ENCODE measurements at regions not wholly inside any gene's neighbourhood (a gene's known extent, or its start where the extent isn't known, plus 50 kb on each side); places are given as distances from the start of the nearest gene placed in this dataset.

- Histone ChIP-seq H3K9me3 (replicated peaks; ENCODE audit: low read length) (peaks cover 4% of the 10 kb centered on the region), H3K4me3 (ENCODE audit: low read length) (no peak overlapping the region)
These were observed 172.9 kb upstream of the ZFHX3 start for GRCh38 chr16:73220836-73221235.

GRCh38 chr16:73219176-73219575 lies 171.2 kb upstream of the ZFHX3 start:
- peaks cover 23% of the 10 kb centered on the region for H3K4me1 ChIP-seq (ENCODE audit: control insufficient read depth, insufficient read depth, low read length)
- H3K9ac ChIP-seq (ENCODE audit: low read depth, low read length), result no peak overlapping the region
- H3K27me3 ChIP-seq (ENCODE audit: control insufficient read depth, insufficient read depth, low read length), result no peaks in the 10 kb centered on the region
- H3K9me3 ChIP-seq (replicated peaks; ENCODE audit: low read length), result peaks cover 4% of the 10 kb centered on the region
- H3K36me3 ChIP-seq (ENCODE audit: insufficient read depth, low read length), result no peaks in the 10 kb centered on the region
- no peak overlapping the region for H3K4me2 ChIP-seq (ENCODE audit: low read length)
- no peak overlapping the region for H3K4me3 ChIP-seq (ENCODE audit: low read length)

More at GRCh38 chr16:73220836-73221235, 172.9 kb upstream of the ZFHX3 start:
- no peak overlapping the region for H3K9ac ChIP-seq (ENCODE audit: low read depth, low read length)
- H3K4me1 ChIP-seq (ENCODE audit: control insufficient read depth, insufficient read depth, low read length), result peaks cover 6% of the 10 kb centered on the region
- H3K36me3 ChIP-seq (ENCODE audit: insufficient read depth, low read length), result no peaks in the 10 kb centered on the region
- no peaks in the 10 kb centered on the region for H3K27me3 ChIP-seq (ENCODE audit: control insufficient read depth, insufficient read depth, low read length)
- no peak overlapping the region for H3K4me2 ChIP-seq (ENCODE audit: low read length)

- Histone ChIP-seq H3K9me3 (replicated peaks; ENCODE audit: low read length) (peaks cover 4% of the 10 kb centered on the region), H3K4me2 (ENCODE audit: low read length) (no peak overlapping the region), H3K36me3 (ENCODE audit: insufficient read depth, low read length) (no peaks in the 10 kb centered on the region), H3K27me3 (ENCODE audit: control insufficient read depth, insufficient read depth, low read length) (no peaks in the 10 kb centered on the region), H3K9ac (ENCODE audit: low read depth, low read length) (no peak overlapping the region), H3K4me1 (ENCODE audit: control insufficient read depth, insufficient read depth, low read length) (peaks cover 32% of the 10 kb centered on the region), H3K4me3 (ENCODE audit: low read length) (no peak overlapping the region)
These were observed 169.7 kb upstream of the ZFHX3 start for GRCh38 chr16:73217654-73218053.

GRCh38 chr16:73216932-73217331 lies 169.0 kb upstream of the ZFHX3 start:
- Histone ChIP-seq H3K4me1 (ENCODE audit: control insufficient read depth, insufficient read depth, low read length) (peaks cover 32% of the 10 kb centered on the region), H3K27me3 (ENCODE audit: control insufficient read depth, insufficient read depth, low read length) (no peaks in the 10 kb centered on the region), H3K9ac (ENCODE audit: low read depth, low read length) (no peak overlapping the region), H3K9me3 (replicated peaks; ENCODE audit: low read length) (peaks cover 4% of the 10 kb centered on the region), H3K4me2 (ENCODE audit: low read length) (no peak overlapping the region), H3K36me3 (ENCODE audit: insufficient read depth, low read length) (no peaks in the 10 kb centered on the region), H3K4me3 (ENCODE audit: low read length) (no peak overlapping the region)

GRCh38 chr16:73215678-73216377 lies 167.9 kb upstream of the ZFHX3 start:
- peak overlapping the region; percentile 51 for H3K9ac ChIP-seq (ENCODE audit: low read depth, low read length)
- H3K4me3 ChIP-seq (ENCODE audit: low read length), result peak overlapping the region; percentile 1
- H3K36me3 ChIP-seq (ENCODE audit: insufficient read depth, low read length), result no peaks in the 10 kb centered on the region
- H3K9me3 ChIP-seq (replicated peaks; ENCODE audit: low read length), result peaks cover 4% of the 10 kb centered on the region
- H3K4me2 ChIP-seq (ENCODE audit: low read length), result peak overlapping the region; percentile 18
- peaks cover 32% of the 10 kb centered on the region for H3K4me1 ChIP-seq (ENCODE audit: control insufficient read depth, insufficient read depth, low read length)
- no peaks in the 10 kb centered on the region for H3K27me3 ChIP-seq (ENCODE audit: control insufficient read depth, insufficient read depth, low read length)

GRCh38 chr16:73214825-73215677 lies 167.1 kb upstream of the ZFHX3 start:
- H3K4me3 ChIP-seq (ENCODE audit: low read length), result peak overlapping the region; percentile 1
- peak overlapping the region; percentile 18 for H3K4me2 ChIP-seq (ENCODE audit: low read length)
- H3K27me3 ChIP-seq (ENCODE audit: control insufficient read depth, insufficient read depth, low read length), result no peaks in the 10 kb centered on the region
- H3K9me3 ChIP-seq (replicated peaks; ENCODE audit: low read length), result peaks cover 4% of the 10 kb centered on the region
- peaks cover 32% of the 10 kb centered on the region for H3K4me1 ChIP-seq (ENCODE audit: control insufficient read depth, insufficient read depth, low read length)
- H3K36me3 ChIP-seq (ENCODE audit: insufficient read depth, low read length), result no peaks in the 10 kb centered on the region
- H3K9ac ChIP-seq (ENCODE audit: low read depth, low read length), result peak overlapping the region; percentile 51

GRCh38 chr16:73213732-73214455 lies 166.0 kb upstream of the ZFHX3 start:
- peak overlapping the region; percentile 15 for H3K9ac ChIP-seq (ENCODE audit: low read depth, low read length)
- H3K27me3 ChIP-seq (ENCODE audit: control insufficient read depth, insufficient read depth, low read length), result no peaks in the 10 kb centered on the region
- H3K9me3 ChIP-seq (replicated peaks; ENCODE audit: low read length), result peaks cover 4% of the 10 kb centered on the region
- H3K4me1 ChIP-seq (ENCODE audit: control insufficient read depth, insufficient read depth, low read length), result peaks cover 32% of the 10 kb centered on the region
- H3K36me3 ChIP-seq (ENCODE audit: insufficient read depth, low read length), result no peaks in the 10 kb centered on the region
- H3K4me3 ChIP-seq (ENCODE audit: low read length), result peak overlapping the region; percentile 12
- peak overlapping the region; percentile 15 for H3K4me2 ChIP-seq (ENCODE audit: low read length)

GRCh38 chr16:73212431-73212830 lies 164.5 kb upstream of the ZFHX3 start:
- Histone ChIP-seq H3K4me1 (ENCODE audit: control insufficient read depth, insufficient read depth, low read length) (peaks cover 32% of the 10 kb centered on the region), H3K4me2 (ENCODE audit: low read length) (no peak overlapping the region), H3K4me3 (ENCODE audit: low read length) (no peak overlapping the region), H3K27me3 (ENCODE audit: control insufficient read depth, insufficient read depth, low read length) (no peaks in the 10 kb centered on the region), H3K9ac (ENCODE audit: low read depth, low read length) (no peak overlapping the region), H3K36me3 (ENCODE audit: insufficient read depth, low read length) (no peaks in the 10 kb centered on the region), H3K9me3 (replicated peaks; ENCODE audit: low read length) (peaks cover 4% of the 10 kb centered on the region)

- no peaks in the 10 kb centered on the region for H3K27me3 ChIP-seq (ENCODE audit: control insufficient read depth, insufficient read depth, low read length)
- H3K36me3 ChIP-seq (ENCODE audit: insufficient read depth, low read length), result no peaks in the 10 kb centered on the region
- no peak overlapping the region for H3K4me3 ChIP-seq (ENCODE audit: low read length)
- peaks cover 24% of the 10 kb centered on the region for H3K4me1 ChIP-seq (ENCODE audit: control insufficient read depth, insufficient read depth, low read length)
- no peak overlapping the region for H3K4me2 ChIP-seq (ENCODE audit: low read length)
- no peaks in the 10 kb centered on the region for H3K9me3 ChIP-seq (replicated peaks; ENCODE audit: low read length)
- H3K9ac ChIP-seq (ENCODE audit: low read depth, low read length), result no peak overlapping the region
These were observed 162.8 kb upstream of the ZFHX3 start for GRCh38 chr16:73210686-73211085.

- Histone ChIP-seq H3K27me3 (ENCODE audit: control insufficient read depth, insufficient read depth, low read length) (no peaks in the 10 kb centered on the region), H3K9me3 (replicated peaks; ENCODE audit: low read length) (no peaks in the 10 kb centered on the region), H3K4me3 (ENCODE audit: low read length) (no peak overlapping the region), H3K4me2 (ENCODE audit: low read length) (no peak overlapping the region), H3K36me3 (ENCODE audit: insufficient read depth, low read length) (no peaks in the 10 kb centered on the region), H3K4me1 (ENCODE audit: control insufficient read depth, insufficient read depth, low read length) (peaks cover 18% of the 10 kb centered on the region), H3K9ac (ENCODE audit: low read depth, low read length) (no peak overlapping the region)
These were observed 162.2 kb upstream of the ZFHX3 start for GRCh38 chr16:73210084-73210483.

GRCh38 chr16:73209190-73209589 lies 161.3 kb upstream of the ZFHX3 start:
- no peak overlapping the region for H3K9ac ChIP-seq (ENCODE audit: low read depth, low read length)
- H3K4me2 ChIP-seq (ENCODE audit: low read length), result no peak overlapping the region

More at GRCh38 chr16:73209190-73209589, 161.3 kb upstream of the ZFHX3 start:
- Histone ChIP-seq H3K36me3 (ENCODE audit: insufficient read depth, low read length) (no peaks in the 10 kb centered on the region), H3K9me3 (replicated peaks; ENCODE audit: low read length) (no peaks in the 10 kb centered on the region), H3K4me1 (ENCODE audit: control insufficient read depth, insufficient read depth, low read length) (peaks cover 9% of the 10 kb centered on the region), H3K4me3 (ENCODE audit: low read length) (no peak overlapping the region), H3K27me3 (ENCODE audit: control insufficient read depth, insufficient read depth, low read length) (no peaks in the 10 kb centered on the region)
